ENCODE measurements at regions not wholly inside any gene's neighbourhood (a gene's known extent, or its start where the extent isn't known, plus 50 kb on each side); places are given as distances from the start of the nearest gene placed in this dataset.

DNA sequence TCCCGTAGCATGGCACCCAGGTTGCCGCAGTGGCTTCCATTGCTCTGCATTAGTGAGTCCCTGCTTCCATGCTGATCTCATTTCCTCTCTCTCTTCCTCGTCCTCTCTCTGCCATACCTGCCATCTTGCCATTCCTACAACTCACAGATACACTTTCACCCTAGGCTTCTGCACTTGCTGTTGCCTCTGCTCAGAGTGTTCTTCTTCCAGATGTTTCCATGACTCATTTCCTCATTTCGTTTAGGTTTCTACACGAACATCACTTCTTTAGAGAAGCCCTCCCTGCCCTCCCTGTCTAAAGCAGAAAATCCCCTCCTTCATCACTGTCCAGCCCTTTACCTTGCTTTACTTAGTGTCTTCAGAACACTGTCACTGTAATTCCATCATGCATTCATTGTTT is 115.2 kb upstream of the WWC1 start:
- H3K9me3 ChIP-seq (ENCODE audit: control insufficient read depth in 1 of 2, low read length in 2 of 2): no peaks in the 10 kb centered on the region
- CTCF ChIA-PET (ENCODE audit: partially characterized antibody): no interaction called here
- H3K4me3 ChIP-seq (ENCODE audit: low read length in 2 of 2): no peak overlapping the region
- POLR2A ChIA-PET (ENCODE audit: partially characterized antibody): no interaction called here
- H3K27ac Mint-ChIP-seq: no peak overlapping the region
- no peaks in the 10 kb centered on the region for H3K27me3 Mint-ChIP-seq
- no peaks in the 10 kb centered on the region for H3K36me3 Mint-ChIP-seq
- no peaks in the 10 kb centered on the region for H3K4me1 ChIP-seq (ENCODE audit: insufficient read depth, low read length)
- no peak overlapping the region for H3K4me3 Mint-ChIP-seq
- no peaks in the 10 kb centered on the region for H3K4me1 Mint-ChIP-seq
- no peaks in the 10 kb centered on the region for H3K36me3 ChIP-seq (ENCODE audit: insufficient read depth, low read length)
- no peaks in the 10 kb centered on the region for H3K27me3 ChIP-seq (ENCODE audit: insufficient read depth, low read length)
- DNase-seq: no peak
- intact Hi-C loops (cut with micrococcal nuclease): no loop called here
- H3K27ac ChIP-seq (ENCODE audit: low read depth, low read length): no peak overlapping the region
- H3K9me3 Mint-ChIP-seq: no peaks in the 10 kb centered on the region

DNA sequence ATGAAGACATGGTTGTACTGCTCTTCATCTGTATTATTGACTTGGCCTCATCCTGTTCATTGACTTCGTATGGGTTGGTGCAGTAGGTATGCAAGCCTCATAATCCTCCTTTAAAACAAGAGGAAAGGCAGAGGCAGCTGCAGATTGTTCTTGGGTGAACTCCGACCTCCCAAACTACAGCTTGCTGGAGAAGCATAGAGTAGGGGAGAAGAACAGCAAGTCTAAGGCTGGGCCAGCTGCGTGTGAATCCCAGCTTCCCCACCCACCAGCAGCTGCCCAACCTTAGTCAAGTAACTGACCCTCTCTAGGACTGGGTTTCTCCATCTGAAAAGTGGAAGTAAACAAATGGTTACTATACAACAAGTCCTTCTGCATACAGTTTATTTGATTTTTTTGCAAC is 114.5 kb upstream of the WWC1 start:
- H3K4me3 ChIP-seq (ENCODE audit: low read length in 2 of 2): no peak overlapping the region
- POLR2A ChIA-PET (ENCODE audit: partially characterized antibody): no interaction called here
- intact Hi-C loops (cut with micrococcal nuclease): no loop called here
- no peak overlapping the region for H3K27ac ChIP-seq (ENCODE audit: low read depth, low read length)
- CTCF ChIA-PET (ENCODE audit: partially characterized antibody): interaction anchor here (0.6 kb wide), 1 partner anchor 91 kb away, joined by 3 read pairs; no protein-coding TSS in a partner anchor
- no peaks in the 10 kb centered on the region for H3K4me1 Mint-ChIP-seq
- no peak for DNase-seq
- H3K27me3 ChIP-seq (ENCODE audit: insufficient read depth, low read length): no peaks in the 10 kb centered on the region
- no peak overlapping the region for H3K27ac Mint-ChIP-seq
- no peaks in the 10 kb centered on the region for H3K36me3 Mint-ChIP-seq
- H3K36me3 ChIP-seq (ENCODE audit: insufficient read depth, low read length): no peaks in the 10 kb centered on the region
- H3K9me3 Mint-ChIP-seq: no peaks in the 10 kb centered on the region
- no peaks in the 10 kb centered on the region for H3K27me3 Mint-ChIP-seq
- no peak overlapping the region for H3K4me3 Mint-ChIP-seq
- no peaks in the 10 kb centered on the region for H3K9me3 ChIP-seq (ENCODE audit: control insufficient read depth in 1 of 2, low read length in 2 of 2)
- H3K4me1 ChIP-seq (ENCODE audit: insufficient read depth, low read length): no peaks in the 10 kb centered on the region

DNA sequence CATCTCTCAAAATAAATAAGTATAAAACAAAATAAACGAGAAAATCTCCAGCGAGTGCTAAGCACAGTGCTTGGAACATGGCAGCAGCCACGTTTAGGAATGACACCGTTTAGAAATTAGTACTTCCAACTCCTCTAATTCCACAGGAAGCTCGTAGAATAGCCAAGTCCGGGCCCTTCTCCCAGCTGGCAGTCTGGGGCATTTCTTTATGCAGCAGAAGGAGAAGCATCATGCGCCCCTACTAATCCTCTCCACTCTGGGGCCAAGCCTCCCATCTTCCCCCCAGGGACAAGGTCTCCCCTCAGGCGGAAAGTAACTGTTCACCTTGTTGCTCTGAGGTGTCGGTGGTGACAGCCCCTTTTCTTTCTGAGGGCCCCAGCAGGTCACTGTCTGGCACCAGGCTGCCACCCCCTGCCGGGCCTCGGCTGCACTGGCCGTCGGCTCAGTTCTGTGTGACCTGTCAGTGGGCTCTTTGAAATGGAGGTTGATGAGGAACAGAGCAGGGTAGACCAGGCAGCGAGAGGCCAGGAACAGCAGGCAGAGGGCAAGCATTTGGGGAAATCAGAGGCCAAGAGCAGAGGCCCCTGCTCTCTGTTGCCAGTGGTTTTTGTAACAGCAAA is 113.5 kb upstream of the WWC1 start:
- Mint-ChIP-seq H3K36me3 (no peaks in the 10 kb centered on the region), H3K9me3 (no peaks in the 10 kb centered on the region), H3K27me3 (no peaks in the 10 kb centered on the region), H3K4me1 (no peaks in the 10 kb centered on the region), H3K27ac (no peak overlapping the region), H3K4me3 (no peak overlapping the region)
- Histone ChIP-seq H3K36me3 (ENCODE audit: insufficient read depth, low read length) (no peaks in the 10 kb centered on the region), H3K27ac (ENCODE audit: low read depth, low read length) (no peak overlapping the region), H3K9me3 (ENCODE audit: control insufficient read depth in 1 of 2, low read length in 2 of 2) (no peaks in the 10 kb centered on the region), H3K4me3 (ENCODE audit: low read length in 2 of 2) (no peak overlapping the region), H3K27me3 (ENCODE audit: insufficient read depth, low read length) (no peaks in the 10 kb centered on the region), H3K4me1 (ENCODE audit: insufficient read depth, low read length) (no peaks in the 10 kb centered on the region)
- intact Hi-C loops (cut with micrococcal nuclease): no loop called here
- ChIA-PET CTCF (ENCODE audit: partially characterized antibody) (no interaction called here), POLR2A (ENCODE audit: partially characterized antibody) (no interaction called here)
- DNase-seq: no peak

DNA sequence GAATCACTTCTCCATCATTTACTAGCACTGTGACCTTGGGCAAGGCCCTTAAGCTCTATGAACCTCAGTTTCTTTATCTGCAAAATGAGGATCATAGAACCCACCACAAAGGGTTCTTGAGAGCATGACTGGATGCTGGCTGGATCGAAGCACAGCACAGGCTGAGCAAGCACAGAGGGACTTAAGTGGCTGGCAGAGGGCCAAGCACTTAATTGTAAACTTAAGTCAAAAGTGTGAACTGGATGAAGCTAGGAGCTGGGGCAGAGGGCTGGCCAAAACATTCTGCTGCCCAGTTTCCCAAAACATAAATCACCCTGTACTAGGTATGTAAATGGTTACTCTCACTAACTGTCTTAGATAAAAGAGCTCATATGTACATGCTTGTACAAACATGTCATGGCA is 112.3 kb upstream of the WWC1 start:
- DNase-seq: no peak
- intact Hi-C loops (cut with micrococcal nuclease): no loop called here
- ChIA-PET CTCF (ENCODE audit: partially characterized antibody) (interaction anchor here (0.6 kb wide), 1 partner anchor 40 kb away, joined by 5 read pairs; no protein-coding TSS in a partner anchor), POLR2A (ENCODE audit: partially characterized antibody) (no interaction called here)
- Mint-ChIP-seq H3K9me3 (no peaks in the 10 kb centered on the region), H3K27ac (no peak overlapping the region), H3K27me3 (no peaks in the 10 kb centered on the region), H3K4me1 (no peaks in the 10 kb centered on the region), H3K36me3 (no peaks in the 10 kb centered on the region), H3K4me3 (no peak overlapping the region)
- Histone ChIP-seq H3K27ac (ENCODE audit: low read depth, low read length) (no peak overlapping the region), H3K4me1 (ENCODE audit: insufficient read depth, low read length) (no peaks in the 10 kb centered on the region), H3K9me3 (ENCODE audit: control insufficient read depth in 1 of 2, low read length in 2 of 2) (no peaks in the 10 kb centered on the region), H3K27me3 (ENCODE audit: insufficient read depth, low read length) (no peaks in the 10 kb centered on the region), H3K36me3 (ENCODE audit: insufficient read depth, low read length) (no peaks in the 10 kb centered on the region), H3K4me3 (ENCODE audit: low read length in 2 of 2) (no peak overlapping the region)

DNA sequence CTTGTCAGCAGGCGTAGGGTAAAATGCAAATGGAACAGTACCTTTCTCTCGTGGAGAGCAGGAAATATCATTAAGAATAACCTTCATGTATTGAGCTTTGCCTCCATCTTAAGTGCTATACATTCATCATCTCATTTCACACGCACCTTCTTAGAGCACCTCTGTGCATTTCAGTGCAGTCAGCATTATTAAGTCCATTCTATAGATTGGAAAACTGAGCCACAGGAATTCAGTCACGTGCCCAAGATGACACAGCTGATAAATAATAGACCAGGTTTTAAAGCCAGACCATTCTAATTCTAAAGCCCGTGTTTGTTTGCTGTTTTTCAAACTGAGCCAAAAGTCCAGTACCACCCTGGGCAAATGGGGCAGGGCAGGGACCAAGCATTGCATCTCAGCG is 109.2 kb upstream of the WWC1 start:
- no peak overlapping the region for H3K4me3 ChIP-seq (ENCODE audit: low read length in 2 of 2)
- H3K27me3 Mint-ChIP-seq: no peaks in the 10 kb centered on the region
- H3K4me1 ChIP-seq (ENCODE audit: insufficient read depth, low read length): no peaks in the 10 kb centered on the region
- no peaks in the 10 kb centered on the region for H3K9me3 Mint-ChIP-seq
- no peak overlapping the region for H3K27ac ChIP-seq (ENCODE audit: low read depth, low read length)
- DNase-seq: no peak
- no peaks in the 10 kb centered on the region for H3K4me1 Mint-ChIP-seq
- intact Hi-C loops (cut with micrococcal nuclease): no loop called here
- CTCF ChIA-PET (ENCODE audit: partially characterized antibody): no interaction called here
- POLR2A ChIA-PET (ENCODE audit: partially characterized antibody): no interaction called here
- no peaks in the 10 kb centered on the region for H3K9me3 ChIP-seq (ENCODE audit: control insufficient read depth in 1 of 2, low read length in 2 of 2)
- no peak overlapping the region for H3K27ac Mint-ChIP-seq
- H3K4me3 Mint-ChIP-seq: no peak overlapping the region
- H3K36me3 ChIP-seq (ENCODE audit: insufficient read depth, low read length): no peaks in the 10 kb centered on the region
- H3K36me3 Mint-ChIP-seq: no peaks in the 10 kb centered on the region
- H3K27me3 ChIP-seq (ENCODE audit: insufficient read depth, low read length): no peaks in the 10 kb centered on the region

DNA sequence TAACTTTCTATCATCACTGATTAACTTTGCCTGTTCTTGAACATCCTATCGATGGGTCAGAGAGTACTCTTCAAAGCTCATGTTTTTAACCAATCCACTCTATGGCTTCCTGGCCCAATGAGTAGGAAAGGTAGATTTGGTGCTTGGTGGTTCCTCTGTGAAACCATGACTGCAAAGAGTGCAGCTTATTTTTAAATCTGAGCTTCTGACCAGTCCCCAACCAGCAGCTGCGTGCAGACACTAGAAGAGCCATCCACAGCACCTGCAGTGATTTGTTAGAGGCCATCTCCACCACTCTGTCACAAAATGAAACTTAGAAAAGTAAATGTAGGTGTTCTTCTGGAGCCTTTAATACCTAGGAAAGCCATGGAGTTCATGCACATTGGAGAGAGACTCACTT is 107.3 kb upstream of the WWC1 start:
- Mint-ChIP-seq H3K27ac (no peak overlapping the region), H3K9me3 (no peaks in the 10 kb centered on the region), H3K36me3 (no peaks in the 10 kb centered on the region), H3K27me3 (peaks cover 0 to 5% of the 10 kb centered on the region in 2 donors), H3K4me1 (no peaks in the 10 kb centered on the region), H3K4me3 (no peak overlapping the region)
- no peaks in the 10 kb centered on the region for H3K36me3 ChIP-seq (ENCODE audit: insufficient read depth, low read length)
- H3K4me1 ChIP-seq (ENCODE audit: insufficient read depth, low read length): no peaks in the 10 kb centered on the region
- no peaks in the 10 kb centered on the region for H3K9me3 ChIP-seq (ENCODE audit: control insufficient read depth in 1 of 2, low read length in 2 of 2)
- no peak for DNase-seq
- ChIA-PET POLR2A (ENCODE audit: partially characterized antibody) (no interaction called here), CTCF (ENCODE audit: partially characterized antibody) (interaction anchor here (1.3 kb wide), 1 partner anchor 9 kb away, joined by 5 read pairs; no protein-coding TSS in a partner anchor)
- no peak overlapping the region for H3K27ac ChIP-seq (ENCODE audit: low read depth, low read length)
- no peaks in the 10 kb centered on the region for H3K27me3 ChIP-seq (ENCODE audit: insufficient read depth, low read length)
- intact Hi-C loops (cut with micrococcal nuclease): no loop called here
- no peak overlapping the region for H3K4me3 ChIP-seq (ENCODE audit: low read length in 2 of 2)

DNA sequence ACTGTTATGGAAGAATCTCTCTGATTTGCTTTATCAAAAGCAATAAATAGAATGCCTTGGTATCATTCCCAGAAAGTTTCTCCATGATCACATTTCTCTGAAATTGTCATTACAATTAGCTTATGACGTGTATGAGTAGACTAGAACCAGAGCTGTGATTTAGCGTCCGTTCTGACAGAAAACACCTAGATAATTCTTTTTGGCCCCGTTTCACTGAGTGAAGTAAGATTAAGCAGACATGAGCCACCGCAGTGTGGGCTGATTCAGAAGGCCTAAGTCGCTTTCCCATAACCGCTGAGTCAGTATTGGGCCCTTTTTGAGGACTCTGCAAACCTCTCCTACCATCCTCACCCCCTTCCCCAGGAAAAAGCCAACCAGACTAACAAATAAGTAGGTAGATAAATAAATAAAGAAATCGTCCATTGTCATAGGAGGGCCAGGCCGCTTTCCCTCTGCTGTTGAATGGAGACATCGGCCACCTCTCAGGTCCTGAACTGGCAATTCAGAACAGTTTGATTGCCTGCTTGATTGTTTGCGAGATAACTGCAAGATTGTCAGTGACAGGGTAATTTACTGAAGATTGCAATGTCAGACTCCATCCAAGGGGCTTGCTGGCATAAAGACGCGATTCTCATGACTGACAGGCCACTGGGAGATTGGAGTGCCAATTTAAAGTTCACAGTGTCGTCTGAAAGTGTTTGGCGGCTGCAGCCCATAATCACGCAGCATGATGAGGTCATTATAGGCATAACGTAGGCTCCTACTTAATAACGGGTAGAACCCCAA is 105.0 kb upstream of the WWC1 start:
- Mint-ChIP-seq H3K27ac (no peak overlapping the region), H3K36me3 (no peaks in the 10 kb centered on the region), H3K4me1 (no peaks in the 10 kb centered on the region), H3K4me3 (no peak overlapping the region), H3K9me3 (no peaks in the 10 kb centered on the region), H3K27me3 (peaks cover 2 to 14% of the 10 kb centered on the region in 2 donors)
- POLR2A ChIA-PET (ENCODE audit: partially characterized antibody): no interaction called here
- intact Hi-C loops (cut with micrococcal nuclease): no loop called here
- Histone ChIP-seq H3K9me3 (ENCODE audit: control insufficient read depth in 1 of 2, low read length in 2 of 2) (no peaks in the 10 kb centered on the region), H3K4me1 (ENCODE audit: insufficient read depth, low read length) (no peaks in the 10 kb centered on the region), H3K27me3 (ENCODE audit: insufficient read depth, low read length) (no peaks in the 10 kb centered on the region), H3K27ac (ENCODE audit: low read depth, low read length) (no peak overlapping the region), H3K4me3 (ENCODE audit: low read length in 2 of 2) (no peak overlapping the region), H3K36me3 (ENCODE audit: insufficient read depth, low read length) (no peaks in the 10 kb centered on the region)
- no peak for DNase-seq
- CTCF ChIA-PET (ENCODE audit: partially characterized antibody): no interaction called here

Measured in CD4-positive, alpha-beta memory T cell (primary cell).